B cell (primary cell): ENCODE measurements at regions not wholly inside any gene's neighbourhood (a gene's known extent, or its start where the extent isn't known, plus 50 kb on each side); places are given as distances from the start of the nearest gene placed in this dataset.

Experiments used
- ATAC-seq: fragments of 200-7000 bp; cut with Tn5 transposase; one replicate; pipeline ENCODE4 v1.10.0; 2021; ENCODE audit warnings: low read depth, mild to moderate bottlenecking, moderate number of reproducible peaks, moderate library complexity
- CTCF ChIA-PET: fragments of 350-600 bp; sonication (Branson Sonifier 250); formaldehyde crosslinking; loops from one replicate; lab custom pipeline; 2021; ENCODE audit warnings: antibody characterized with exemption, inconsistent platforms; lab: Charles Lee
- POLR2A ChIA-PET: fragments of 350-600 bp; sonication (Branson Sonifier 250); formaldehyde crosslinking; loops from one replicate; lab custom pipeline; 2021; ENCODE audit warnings: antibody characterized with exemption; lab: Charles Lee
- DNase-seq: peaks from one replicate; pipeline ENCODE4 v3.0.0; 2013
- H2AFZ ChIP-seq: 2 replicates; pipeline ENCODE4 v1.6.1; 2012; ENCODE audit warnings: mild to moderate bottlenecking, low read depth, low read length; ENCODE audit not compliant: insufficient read depth, poor library complexity, severe bottlenecking
- H3K27ac ChIP-seq, 2 donors: 1 replicate in 1 of 2; 2 replicates in 1 of 2; pipeline ENCODE4 v1.5.1; 2012 to 2013; ENCODE audit warnings: low read length in 2 of 2, mild to moderate bottlenecking in 2 of 2, moderate library complexity in 1 of 2
- H3K27me3 ChIP-seq, 4 experiments: fragments of 200-600 bp in 1 of 4; sonication (generic) in 1 of 4; replicated peaks in 1 of 4; 1 replicate in 2 of 4; 2 replicates in 2 of 4; pipeline versions ENCODE4 v1.6.1 to v1.7.0; 2013 to 2016; ENCODE audit warnings: low read length in 3 of 4, mild to moderate bottlenecking in 2 of 4, mixed read lengths in 1 of 4, moderate library complexity in 1 of 4; ENCODE audit not compliant: insufficient read depth in 4 of 4, control insufficient read depth in 3 of 4; ENCODE audit errors: control extremely low read depth in 1 of 4
- H3K36me3 ChIP-seq, 2 experiments: replicated peaks in 1 of 2; 1 replicate in 1 of 2; 2 replicates in 1 of 2; pipeline versions ENCODE4 v1.6.1 to v1.7.1; 2013; ENCODE audit warnings: low read length in 1 of 2; ENCODE audit not compliant: insufficient read depth in 2 of 2, control insufficient read depth in 1 of 2; ENCODE audit errors: control extremely low read depth in 1 of 2, extremely low read depth in 1 of 2
- H3K4me1 ChIP-seq, 2 donors: fragments of 200-600 bp in 1 of 2; sonication (generic) in 1 of 2; 1 replicate in 1 of 2; 2 replicates in 1 of 2; pipeline versions ENCODE4 v1.5.1 to v1.6.1; 2013 to 2017; ENCODE audit warnings: low read length in 2 of 2; ENCODE audit not compliant: control insufficient read depth in 2 of 2, insufficient read depth in 2 of 2
- H3K4me2 ChIP-seq: replicated peaks from 2 replicates; pipeline ENCODE3; 2012; ENCODE audit warnings: mild to moderate bottlenecking, low read depth, low read length; ENCODE audit not compliant: poor library complexity, severe bottlenecking
- H3K4me3 ChIP-seq, 5 experiments: fragments of 200-600 bp in 1 of 5; sonication (generic) in 1 of 5; 1 replicate in 3 of 5; 2 replicates in 2 of 5; pipeline versions ENCODE4 v1.5.1 to v1.7.0; 2011 to 2016; ENCODE audit warnings: low read length in 4 of 5, mild to moderate bottlenecking in 4 of 5, low read depth in 2 of 5, control low read depth in 1 of 5, moderate library complexity in 1 of 5; ENCODE audit not compliant: insufficient read depth in 1 of 5; ENCODE audit errors: control extremely low read depth in 1 of 5, extremely low read depth in 1 of 5
- H3K79me2 ChIP-seq: fragments of 200-600 bp; sonication (generic); one replicate; pipeline ENCODE4 v1.6.0; 2016; ENCODE audit warnings: low read length; ENCODE audit not compliant: control insufficient read depth, insufficient read depth
- H3K9ac ChIP-seq: fragments of 200-600 bp; sonication (generic); 2 replicates; pipeline ENCODE4 v1.6.1; 2017; ENCODE audit warnings: mild to moderate bottlenecking, low read length, moderate library complexity
- H3K9me3 ChIP-seq, 3 donors: one replicate each; pipeline versions ENCODE4 v1.6.1 to v1.7.1; 2013; ENCODE audit warnings: low read length in 2 of 3; ENCODE audit not compliant: control insufficient read depth in 2 of 3, insufficient read depth in 1 of 3; ENCODE audit errors: control extremely low read depth in 1 of 3
- H4K20me1 ChIP-seq: 2 replicates; pipeline ENCODE4 v1.6.0; 2012; ENCODE audit warnings: mild to moderate bottlenecking, low read length; ENCODE audit not compliant: insufficient read depth, control insufficient read depth, poor library complexity, severe bottlenecking
- H3K27ac Mint-ChIP-seq: one replicate; pipeline ENCODE4 v1.8.0; 2021; ENCODE audit warnings: mixed read lengths
- H3K27me3 Mint-ChIP-seq: one replicate; pipeline ENCODE4 v1.8.0; 2021; ENCODE audit warnings: mixed read lengths
- H3K4me1 Mint-ChIP-seq: one replicate; pipeline ENCODE4 v1.8.0; 2021; ENCODE audit warnings: mixed read lengths
- H3K4me3 Mint-ChIP-seq: one replicate; pipeline ENCODE4 v1.8.0; 2021; ENCODE audit warnings: mixed read lengths
- H3K9me3 Mint-ChIP-seq: one replicate; pipeline ENCODE4 v1.8.0; 2022; ENCODE audit warnings: mixed read lengths; ENCODE audit not compliant: insufficient read depth
- EZH2 ChIP-seq: IDR thresholded peaks from 2 replicates; pipeline ENCODE4 v1.6.1; 2012; ENCODE audit warnings: borderline replicate concordance, low read depth, mild to moderate bottlenecking, moderate library complexity, low read length; ENCODE audit not compliant: insufficient read depth, poor library complexity, severe bottlenecking
- WGBS: methylation state at CpG from one replicate; pipeline ENCODE4 v1.1.5; 2013; ENCODE audit warnings: missing lambda C conversion rate; ENCODE audit not compliant: insufficient coverage; 5-methylcytosine and 5-hydroxymethylcytosine counted together
- intact Hi-C: fragments of 100-400 bp; cut with micrococcal nuclease; formaldehyde crosslinking; loops from one replicate; pipeline ENCODE4 v1.10.0; 2022
- TF ChIP-seq, protein P1 (sequence below): fragments of 200-600 bp; IDR thresholded peaks from one replicate; pipeline ENCODE4 v1.8.0; 2022; ENCODE audit warnings: antibody characterized with exemption, mild to moderate bottlenecking

DNA sequence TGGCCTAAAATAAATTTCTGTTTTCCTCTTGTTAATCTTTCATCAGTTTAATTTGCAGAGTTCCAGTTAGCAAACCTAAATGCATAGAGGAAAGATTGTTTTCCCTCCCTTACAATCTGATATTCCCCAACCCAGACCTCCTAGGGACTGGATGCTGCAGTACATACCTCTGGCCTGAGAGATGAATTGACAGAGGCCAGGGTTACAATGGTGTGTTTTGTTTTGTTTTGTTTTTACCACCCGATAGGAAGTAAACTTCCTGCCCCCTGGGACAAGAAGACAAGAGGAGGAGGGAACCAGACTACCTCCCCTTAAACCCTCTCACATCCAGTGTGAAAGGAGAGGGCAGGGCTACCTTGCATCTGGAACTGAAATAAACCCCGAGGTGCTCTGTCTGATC is 319.0 kb downstream of the LRFN2 start:
- Histone ChIP-seq H3K9ac (no peak overlapping the region), H3K36me3 (no peaks in the 10 kb centered on the region), H3K4me1 (no peaks in the 10 kb centered on the region), H3K4me3 (no peak overlapping the region), H3K79me2 (no peaks in the 10 kb centered on the region), H4K20me1 (no peaks in the 10 kb centered on the region), H3K27me3 (peaks cover 0 to 6% (median 2%) of the 10 kb centered on the region in 4 experiments), H2AFZ (no peak overlapping the region), H3K9me3 (no peaks in the 10 kb centered on the region), H3K4me2 (no peak overlapping the region), H3K27ac (no peak overlapping the region)
- ATAC-seq (no peak), DNase-seq (no peak)
- POLR2A ChIA-PET: no interaction called here
- TF ChIP-seq EZH2: no peak
- TF ChIP-seq, protein P1, sequence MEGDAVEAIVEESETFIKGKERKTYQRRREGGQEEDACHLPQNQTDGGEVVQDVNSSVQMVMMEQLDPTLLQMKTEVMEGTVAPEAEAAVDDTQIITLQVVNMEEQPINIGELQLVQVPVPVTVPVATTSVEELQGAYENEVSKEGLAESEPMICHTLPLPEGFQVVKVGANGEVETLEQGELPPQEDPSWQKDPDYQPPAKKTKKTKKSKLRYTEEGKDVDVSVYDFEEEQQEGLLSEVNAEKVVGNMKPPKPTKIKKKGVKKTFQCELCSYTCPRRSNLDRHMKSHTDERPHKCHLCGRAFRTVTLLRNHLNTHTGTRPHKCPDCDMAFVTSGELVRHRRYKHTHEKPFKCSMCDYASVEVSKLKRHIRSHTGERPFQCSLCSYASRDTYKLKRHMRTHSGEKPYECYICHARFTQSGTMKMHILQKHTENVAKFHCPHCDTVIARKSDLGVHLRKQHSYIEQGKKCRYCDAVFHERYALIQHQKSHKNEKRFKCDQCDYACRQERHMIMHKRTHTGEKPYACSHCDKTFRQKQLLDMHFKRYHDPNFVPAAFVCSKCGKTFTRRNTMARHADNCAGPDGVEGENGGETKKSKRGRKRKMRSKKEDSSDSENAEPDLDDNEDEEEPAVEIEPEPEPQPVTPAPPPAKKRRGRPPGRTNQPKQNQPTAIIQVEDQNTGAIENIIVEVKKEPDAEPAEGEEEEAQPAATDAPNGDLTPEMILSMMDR: no peak
- Mint-ChIP-seq H3K4me3 (no peak overlapping the region), H3K4me1 (no peaks in the 10 kb centered on the region), H3K27me3 (peaks cover 12% of the 10 kb centered on the region), H3K9me3 (no peaks in the 10 kb centered on the region), H3K27ac (no peak overlapping the region)
- CTCF ChIA-PET: no interaction called here
- intact Hi-C loops: no loop called here
- 56% methylated on average over 1 of the region's 2 CpGs for WGBS

DNA sequence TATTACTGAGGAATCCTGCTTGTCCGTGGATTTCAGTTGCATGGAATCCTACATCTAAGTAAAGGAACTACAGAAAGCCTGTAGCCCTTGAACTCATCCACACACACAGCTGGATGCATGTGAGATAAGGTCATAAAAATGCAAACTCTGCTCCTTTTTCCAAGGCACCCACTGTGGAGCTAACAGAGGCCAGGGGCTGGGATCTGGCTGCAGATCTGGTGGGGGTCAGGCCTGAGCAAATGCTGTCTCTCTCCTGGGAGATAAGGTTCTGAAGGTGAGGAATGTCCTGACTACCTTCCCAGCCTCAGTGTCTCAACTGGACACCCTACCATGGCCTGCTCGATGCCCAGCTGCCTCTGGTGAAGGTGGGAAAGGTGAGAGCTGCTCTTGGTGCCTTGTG is 321.5 kb downstream of the LRFN2 start:
- no peaks in the 10 kb centered on the region for H3K27me3 Mint-ChIP-seq
- no peak overlapping the region for H3K27ac ChIP-seq
- H3K4me1 ChIP-seq: no peaks in the 10 kb centered on the region
- no peak overlapping the region for H3K4me3 ChIP-seq
- no peaks in the 10 kb centered on the region for H3K79me2 ChIP-seq
- H3K27ac Mint-ChIP-seq: no peak overlapping the region
- intact Hi-C loops: no loop called here
- no peak overlapping the region for H3K4me3 Mint-ChIP-seq
- CTCF ChIA-PET: no interaction called here
- H3K9me3 Mint-ChIP-seq: peaks cover 3% of the 10 kb centered on the region
- no peaks in the 10 kb centered on the region for H4K20me1 ChIP-seq
- DNase-seq (no peak), ATAC-seq (no peak)
- H3K9me3 ChIP-seq: peaks cover 0 to 8% (median 0%) of the 10 kb centered on the region in 3 donors
- H2AFZ ChIP-seq: no peak overlapping the region
- H3K36me3 ChIP-seq: no peaks in the 10 kb centered on the region
- POLR2A ChIA-PET: no interaction called here
- H3K4me2 ChIP-seq: no peak overlapping the region
- no peak overlapping the region for H3K9ac ChIP-seq
- no CpG with 5 or more reads among the region's 2 CpGs for WGBS
- TF ChIP-seq, protein P1: no peak
- no peak for TF ChIP-seq EZH2
- H3K27me3 ChIP-seq: peaks cover 0 to 12% (median 2%) of the 10 kb centered on the region in 4 experiments
- no peaks in the 10 kb centered on the region for H3K4me1 Mint-ChIP-seq
